Pancreas (tissue), 10 donors: ENCODE measurements at regions not wholly inside any gene's neighbourhood (a gene's known extent, or its start where the extent isn't known, plus 50 kb on each side); places are given as distances from the start of the nearest gene placed in this dataset.

Experiments used
- ATAC-seq, 4 donors: fragments of 200-7000 bp; cut with Tn5 transposase; one replicate each; pipeline versions ENCODE4 v1.8.0 to v1.9.1; 2020; ENCODE audit warnings: mild to moderate bottlenecking in 4 of 4, moderate library complexity in 4 of 4
- DNase-seq, 6 donors: peaks; one replicate each; pipeline ENCODE4 v3.0.0-alpha.2; 2020
- FAIRE-seq: peaks from 2 replicates; lab custom pipeline; 2012; peaks lifted over from hg19 to GRCh38; lab: Jason Lieb, UNC
- H3K27ac ChIP-seq, 4 donors: fragments of 200-600 bp; sonication (generic); 1 replicate in 3 of 4; 2 replicates in 1 of 4; pipeline versions ENCODE4 v1.5.0 to v1.8.0; 2020
- H3K27me3 ChIP-seq, 4 donors: fragments of 200-600 bp; one replicate each; pipeline ENCODE4 v1.8.0; 2021
- H3K36me3 ChIP-seq, 3 donors: fragments of 200-600 bp; sonication (generic) in 1 of 3; one replicate each; pipeline versions ENCODE4 v1.5.0 to v1.8.0; 2020 to 2021
- H3K4me1 ChIP-seq, 3 donors: fragments of 200-600 bp; one replicate each; pipeline ENCODE4 v1.8.0; 2021
- H3K4me3 ChIP-seq, 4 donors: fragments of 200-600 bp; sonication (generic) in 2 of 4; one replicate each; pipeline versions ENCODE4 v1.5.0 to v1.8.0; 2020 to 2021
- H3K9me3 ChIP-seq, 4 donors: fragments of 200-600 bp; one replicate each; pipeline ENCODE4 v1.8.0; 2021
- CTCF ChIP-seq, 4 donors: fragments of 200-600 bp; sonication (generic) in 3 of 4; IDR thresholded peaks; one replicate each; pipeline versions ENCODE4 v1.5.0 to v1.8.0; 2021; ENCODE audit warnings: antibody characterized with exemption in 4 of 4
- WGBS, 2 donors: extraction: QIAGEN DNeasy Blood & Tissue Kit; methylation state at CpG; one replicate each; pipeline ENCODE4 v1.1.7; 2013; 5-methylcytosine and 5-hydroxymethylcytosine counted together
- intact Hi-C, 3 donors: fragments of 100-400 bp; cut with DNase I; formaldehyde crosslinking; loops; one replicate each; pipeline versions ENCODE4 v1.11.1 to v1.14.2; 2022
- donor health status: healthy with polysubstance abuse.
- donor health status: DM: no; HTN: no; CAD: no; lungs with moderate emphysema.
- donor health status: DM: no; HTN: no; CAD: no.
- donor health status: control.
- donor health status: control.
- donor health status: Bipolar disorder and iron deficiency.
- donor health status: DM: yes; HTN: yes; CAD: no.
- donor health status: DM: no; HTN: no; CAD: no.
- donor health status: DM: no; HTN: no; CAD: no.
- donor health status: DM: yes; HTN: yes; CAD: no.

GRCh38 chr10:128300290-128300824, 174.1 kb upstream of the MKI67 start:
- Histone ChIP-seq H3K36me3 (no peaks in the 10 kb centered on the region), H3K4me3 (no peak overlapping the region), H3K9me3 (no peaks in the 10 kb centered on the region), H3K27me3 (no peaks in the 10 kb centered on the region), H3K4me1 (no peaks in the 10 kb centered on the region), H3K27ac (no peak overlapping the region)
- ATAC-seq (no peak), DNase-seq (no peak), FAIRE-seq (no peak)
- 53 to 62% methylated on average over 13 of the region's 13 CpGs for WGBS, 2 donors
- intact Hi-C loops: no loop called here
- no peak for TF ChIP-seq CTCF (IDR thresholded peaks at IDR 0.05)

GRCh38 chr10:128301051-128301450, 174.8 kb upstream of the MKI67 start:
- no peak overlapping the region for H3K27ac ChIP-seq
- FAIRE-seq: no peak
- intact Hi-C loops: no loop called here
- 66 to 69% methylated on average over 5 of the region's 5 CpGs for WGBS, 2 donors
- TF ChIP-seq CTCF (IDR thresholded peaks at IDR 0.05): no peak
- H3K4me1 ChIP-seq: no peaks in the 10 kb centered on the region
- H3K9me3 ChIP-seq: no peaks in the 10 kb centered on the region
- ATAC-seq: no peak
- no peak for DNase-seq
- no peak overlapping the region for H3K4me3 ChIP-seq
- no peaks in the 10 kb centered on the region for H3K36me3 ChIP-seq
- H3K27me3 ChIP-seq: no peaks in the 10 kb centered on the region

GRCh38 chr10:128302808-128303207, 176.6 kb upstream of the MKI67 start:
- Histone ChIP-seq H3K36me3 (no peaks in the 10 kb centered on the region), H3K4me3 (no peak overlapping the region), H3K4me1 (no peaks in the 10 kb centered on the region), H3K9me3 (no peaks in the 10 kb centered on the region), H3K27ac (no peak overlapping the region), H3K27me3 (no peaks in the 10 kb centered on the region)
- ATAC-seq (no peak), FAIRE-seq (no peak), DNase-seq (no peak)
- no peak for TF ChIP-seq CTCF (IDR thresholded peaks at IDR 0.05)
- 26 to 28% methylated on average over 3 of the region's 3 CpGs for WGBS, 2 donors
- intact Hi-C loops: no loop called here

- no peak for FAIRE-seq
- no peaks in the 10 kb centered on the region for H3K4me1 ChIP-seq
- intact Hi-C loops: no loop called here
Measured at GRCh38 chr10:128304271-128304670, 178.0 kb upstream of the MKI67 start.

More at GRCh38 chr10:128304271-128304670, 178.0 kb upstream of the MKI67 start:
- Histone ChIP-seq H3K9me3 (no peaks in the 10 kb centered on the region), H3K27me3 (no peaks in the 10 kb centered on the region), H3K36me3 (no peaks in the 10 kb centered on the region), H3K27ac (no peak overlapping the region), H3K4me3 (no peak overlapping the region)
- DNase-seq: no peak
- ATAC-seq: no peak
- WGBS, 2 donors: 47 to 55% methylated on average over 5 of the region's 5 CpGs
- TF ChIP-seq CTCF (IDR thresholded peaks at IDR 0.05): no peak
